ENCODE measurements at regions not wholly inside any gene's neighbourhood (a gene's known extent, or its start where the extent isn't known, plus 50 kb on each side); places are given as distances from the start of the nearest gene placed in this dataset.

GRCh38 chr3:30492322-30493192, 113.8 kb upstream of the TGFBR2 start:
- TF ChIP-seq POLR2AphosphoS5 (IDR thresholded peaks at IDR 0.05; ENCODE audit: low read depth, low read length) (no peak), CTCF (IDR thresholded peaks at IDR 0.05) (no peak), REST (IDR thresholded peaks at IDR 0.05; ENCODE audit: insufficient read depth in 1 of 2, low read depth in 2 of 2, low read length in 1 of 2) (no peak), SIN3A (IDR thresholded peaks at IDR 0.05; ENCODE audit: borderline replicate concordance, insufficient read depth, low read depth, low read length) (no peak), TCF7L2 (IDR thresholded peaks at IDR 0.05; ENCODE audit: low read depth, low read length) (no peak)

Measured in Panc1 (cell line).